OCI-LY1 (cell line): ENCODE measurements at regions not wholly inside any gene's neighbourhood (a gene's known extent, or its start where the extent isn't known, plus 50 kb on each side); places are given as distances from the start of the nearest gene placed in this dataset.

ENCODE experiments used
- H2AFZ ChIP-seq: fragments of 200-600 bp; sonication (generic), shearing (Covaris generic); 2 replicates; pipeline ENCODE4 v1.6.0; 2014; ENCODE audit warnings: antibody characterized with exemption, mild to moderate bottlenecking, low read length
- H3F3A ChIP-seq: fragments of 200-600 bp; sonication (generic), shearing (Covaris generic); 2 replicates; pipeline ENCODE4 v1.6.0; 2014; ENCODE audit warnings: mild to moderate bottlenecking, antibody characterized with exemption, low read length, moderate library complexity; ENCODE audit not compliant: insufficient read depth
- H3K27ac ChIP-seq: fragments of 200-600 bp; sonication (generic); 2 replicates; pipeline ENCODE4 v1.5.1; 2014; ENCODE audit warnings: low read length, mixed run types, mild to moderate bottlenecking, low read depth; ENCODE audit not compliant: poor library complexity, severe bottlenecking
- H3K27me3 ChIP-seq: fragments of 200-600 bp; sonication (generic); 2 replicates; pipeline ENCODE4 v1.6.0; 2014; ENCODE audit warnings: antibody characterized with exemption, mild to moderate bottlenecking, low read length, moderate library complexity; ENCODE audit not compliant: insufficient read depth
- H3K36me3 ChIP-seq: fragments of 200-600 bp; sonication (generic); 2 replicates; pipeline ENCODE4 v1.6.1; 2014; ENCODE audit warnings: mild to moderate bottlenecking, antibody characterized with exemption, low read length, moderate library complexity, mixed read lengths; ENCODE audit not compliant: insufficient read depth
- H3K4me1 ChIP-seq: fragments of 200-600 bp; sonication (generic); 2 replicates; pipeline ENCODE4 v1.5.1; 2014; ENCODE audit warnings: mild to moderate bottlenecking, low read length, moderate library complexity; ENCODE audit not compliant: insufficient read depth, severe bottlenecking
- H3K4me2 ChIP-seq: fragments of 200-600 bp; sonication (generic), shearing (Covaris generic); 2 replicates; pipeline ENCODE4 v1.6.1; 2014; ENCODE audit warnings: low read length
- H3K4me3 ChIP-seq: fragments of 200-600 bp; sonication (generic); 2 replicates; pipeline ENCODE4 v1.5.1; 2014; ENCODE audit warnings: low read length, low read depth, mild to moderate bottlenecking, mixed read lengths; ENCODE audit not compliant: poor library complexity, severe bottlenecking
- H3K79me2 ChIP-seq: fragments of 200-600 bp; shearing (Covaris generic); 2 replicates; pipeline ENCODE4 v1.6.1; 2016; ENCODE audit warnings: mixed run types, low read length, mixed read lengths; ENCODE audit not compliant: insufficient read depth
- H3K9ac ChIP-seq: fragments of 200-600 bp; sonication (generic), shearing (Covaris generic); 2 replicates; pipeline ENCODE4 v1.6.1; 2014; ENCODE audit warnings: mild to moderate bottlenecking, low read length, mixed read lengths
- H3K9me2 ChIP-seq: fragments of 200-600 bp; sonication (generic), shearing (Covaris generic); 2 replicates; pipeline ENCODE4 v1.6.1; 2014; ENCODE audit warnings: low read depth, mild to moderate bottlenecking, low read length, mixed read lengths
- H3K9me3 ChIP-seq: fragments of 200-600 bp; shearing (Covaris generic); 2 replicates; pipeline ENCODE4 v1.6.1; 2014; ENCODE audit warnings: low read length, mixed read lengths
- H4K20me1 ChIP-seq: fragments of 200-600 bp; sonication (generic), shearing (Covaris generic); 2 replicates; pipeline ENCODE4 v1.6.0; 2016; ENCODE audit warnings: mild to moderate bottlenecking, low read length; ENCODE audit not compliant: insufficient read depth
- CTCF ChIP-seq: fragments of 200-600 bp; sonication (generic), shearing (Covaris generic); IDR thresholded peaks from 2 replicates; pipeline ENCODE4 v1.5.1; 2017; ENCODE audit warnings: mild to moderate bottlenecking, antibody characterized with exemption, low read length, moderate library complexity, mixed read lengths
- EZH2 ChIP-seq: fragments of 200-600 bp; sonication (generic), shearing (Covaris generic); IDR thresholded peaks from 2 replicates; pipeline ENCODE4 v1.8.0; 2017; ENCODE audit warnings: borderline replicate concordance, mixed run types, mild to moderate bottlenecking, antibody characterized with exemption, low read length, moderate library complexity, mixed read lengths

- no peak overlapping the region for H3K27ac ChIP-seq
- H3K4me1 ChIP-seq: no peaks in the 10 kb centered on the region
- no peak for TF ChIP-seq EZH2
- TF ChIP-seq CTCF: no peak
- H3K9me3 ChIP-seq: no peaks in the 10 kb centered on the region
- H3K4me2 ChIP-seq: no peak overlapping the region
- H4K20me1 ChIP-seq: no peaks in the 10 kb centered on the region
- no peaks in the 10 kb centered on the region for H3K36me3 ChIP-seq
- no peaks in the 10 kb centered on the region for H3K27me3 ChIP-seq
- H3K9ac ChIP-seq: no peak overlapping the region
- no peaks in the 10 kb centered on the region for H3K9me2 ChIP-seq
- H3F3A ChIP-seq: no peaks in the 10 kb centered on the region
- no peak overlapping the region for H2AFZ ChIP-seq
- H3K79me2 ChIP-seq: no peaks in the 10 kb centered on the region
- H3K4me3 ChIP-seq: no peak overlapping the region
Observed at GRCh38 chr2:18932853-18933252, 343.5 kb upstream of the NT5C1B start.

GRCh38 chr2:18930971-18931370, 341.6 kb upstream of the NT5C1B start:
- H3K36me3 ChIP-seq: no peaks in the 10 kb centered on the region
- no peaks in the 10 kb centered on the region for H3K9me3 ChIP-seq
- H2AFZ ChIP-seq: no peak overlapping the region
- H3F3A ChIP-seq: no peaks in the 10 kb centered on the region
- no peak overlapping the region for H3K4me2 ChIP-seq
- no peaks in the 10 kb centered on the region for H3K79me2 ChIP-seq
- no peak overlapping the region for H3K9ac ChIP-seq
- H3K27me3 ChIP-seq: no peaks in the 10 kb centered on the region
- TF ChIP-seq EZH2 (no peak), CTCF (no peak)
- H3K4me3 ChIP-seq: no peak overlapping the region
- no peaks in the 10 kb centered on the region for H4K20me1 ChIP-seq
- no peak overlapping the region for H3K27ac ChIP-seq
- H3K9me2 ChIP-seq: no peaks in the 10 kb centered on the region
- no peaks in the 10 kb centered on the region for H3K4me1 ChIP-seq

DNA sequence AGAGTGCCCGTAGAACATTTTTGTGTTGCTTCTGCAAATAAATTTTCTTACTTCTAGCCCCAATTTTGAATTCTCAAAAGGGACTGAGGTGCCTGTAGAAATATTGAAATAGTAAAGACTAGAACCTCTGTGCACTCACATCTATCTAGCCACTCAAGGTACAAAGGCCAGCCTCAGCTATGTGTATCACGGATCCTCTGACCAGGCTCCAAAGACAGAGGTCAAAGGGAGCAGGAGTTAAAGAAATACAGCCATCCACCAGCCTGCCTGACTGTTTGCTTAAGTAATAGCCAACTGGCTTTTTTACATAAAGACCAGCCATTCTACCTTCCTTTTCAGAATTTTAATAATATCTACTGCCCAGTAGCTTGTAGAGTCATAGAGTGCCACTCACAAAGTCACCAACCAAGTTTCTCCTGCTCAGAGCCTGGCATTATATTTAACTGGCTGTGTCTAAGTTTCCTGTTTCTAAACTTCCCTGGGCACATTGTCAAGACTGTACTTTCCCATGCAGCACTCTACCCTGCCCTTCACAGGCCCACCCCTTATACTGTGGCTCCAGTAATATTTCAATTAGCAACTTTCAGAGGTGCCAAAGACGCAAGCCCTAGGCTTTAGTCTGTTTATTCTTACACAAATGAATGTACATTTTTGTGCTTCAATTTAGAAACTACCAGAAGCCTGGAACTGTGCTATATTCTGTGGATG, 338.3 kb upstream of the NT5C1B start:
- Histone ChIP-seq H3K4me3 (no peak overlapping the region), H3K4me1 (no peaks in the 10 kb centered on the region), H3K9me2 (no peaks in the 10 kb centered on the region), H3K79me2 (no peaks in the 10 kb centered on the region), H3K36me3 (no peaks in the 10 kb centered on the region), H3K9ac (no peak overlapping the region), H3K27me3 (no peaks in the 10 kb centered on the region), H3K9me3 (no peaks in the 10 kb centered on the region), H4K20me1 (no peaks in the 10 kb centered on the region), H3K27ac (no peak overlapping the region), H3K4me2 (no peak overlapping the region), H3F3A (no peaks in the 10 kb centered on the region), H2AFZ (no peak overlapping the region)
- TF ChIP-seq CTCF (no peak), EZH2 (no peak)
